HepG2 (cell line): ENCODE measurements at regions not wholly inside any gene's neighbourhood (a gene's known extent, or its start where the extent isn't known, plus 50 kb on each side); places are given as distances from the start of the nearest gene placed in this dataset.

Experiments used
- HMGXB4 ChIP-seq, 2 experiments: sonication (generic) in 1 of 2; formaldehyde crosslinking in 1 of 2; IDR thresholded peaks; 2 replicates each; pipeline versions ENCODE4 v1.4.0 to v1.6.1; 2018 to 2020; ENCODE audit warnings: missing genetic modification reagents in 2 of 2, borderline replicate concordance in 1 of 2, low read depth in 1 of 2, mild to moderate bottlenecking in 1 of 2, missing biosample characterization in 1 of 2
- KMT2B ChIP-seq: IDR thresholded peaks from 2 replicates; pipeline ENCODE4 v1.6.1; 2016; ENCODE audit warnings: missing genetic modification reagents, missing compliant biosample characterization
- NR0B2 ChIP-seq: sonication (generic); formaldehyde crosslinking; IDR thresholded peaks from 2 replicates; pipeline ENCODE4 v1.4.0; 2020; ENCODE audit warnings: mild to moderate bottlenecking, missing genetic modification reagents
- PTBP1 ChIP-seq: fragments of 200-400 bp; formaldehyde crosslinking; IDR thresholded peaks from 2 replicates; pipeline ENCODE4 v1.6.1; 2018; ENCODE audit warnings: low read length, low read depth; ENCODE audit not compliant: poor library complexity, severe bottlenecking
- THAP11 ChIP-seq: IDR thresholded peaks from 2 replicates; pipeline ENCODE4 v1.6.1; 2016; ENCODE audit warnings: missing biosample characterization, missing genetic modification reagents
- ZNF121 ChIP-seq: sonication (generic); formaldehyde crosslinking; IDR thresholded peaks from 2 replicates; pipeline ENCODE4 v1.5.0; 2020; ENCODE audit warnings: mild to moderate bottlenecking, missing genetic modification reagents
- ZNF224 ChIP-seq: sonication (generic); formaldehyde crosslinking; IDR thresholded peaks from 2 replicates; pipeline ENCODE4 v1.5.0; 2020; ENCODE audit warnings: mild to moderate bottlenecking, missing genetic modification reagents
- ZNF251 ChIP-seq: sonication (generic); formaldehyde crosslinking; IDR thresholded peaks from 2 replicates; pipeline ENCODE4 v1.9.0; 2021; ENCODE audit warnings: mild to moderate bottlenecking, missing genetic modification reagents
- ZNF609 ChIP-seq: sonication (generic); formaldehyde crosslinking; IDR thresholded peaks from 2 replicates; pipeline ENCODE4 v1.4.0; 2020; ENCODE audit warnings: mild to moderate bottlenecking, missing genetic modification reagents, borderline replicate concordance
- ZNF761 ChIP-seq: sonication (generic); formaldehyde crosslinking; conservative IDR thresholded peaks from 2 replicates; pipeline ENCODE4 v1.4.0; 2020; ENCODE audit warnings: mild to moderate bottlenecking, missing genetic modification reagents
- ZNF839 ChIP-seq: sonication (generic); formaldehyde crosslinking; IDR thresholded peaks from 2 replicates; pipeline ENCODE4 v1.4.0; 2020; ENCODE audit warnings: missing genetic modification reagents, mild to moderate bottlenecking, borderline replicate concordance
- ZSCAN5A ChIP-seq: sonication (generic); formaldehyde crosslinking; IDR thresholded peaks from 2 replicates; pipeline ENCODE4 v1.8.0; 2022; ENCODE audit warnings: mild to moderate bottlenecking, missing genetic modification reagents, borderline replicate concordance

- TF ChIP-seq PTBP1 (no peak), HMGXB4 (CRISPR knock-in tag; IDR thresholded peaks at IDR 0.05; ENCODE audit: borderline replicate concordance in 1 of 2, low read depth in 1 of 2) (no peak), THAP11 (no peak), ZNF839 (no peak), ZNF224 (no peak), ZNF609 (CRISPR knock-in tag) (no peak), NR0B2 (CRISPR knock-in tag) (no peak), ZNF251 (no peak), KMT2B (no peak), ZNF761 (CRISPR knock-in tag) (no peak), ZNF121 (no peak), ZSCAN5A (CRISPR knock-in tag) (no peak)
Measured at GRCh38 chr22:20639750-20640149, 132.3 kb downstream of the MED15 start (continued).
